Neural progenitor cell (in vitro differentiated cells): ENCODE measurements at regions not wholly inside any gene's neighbourhood (a gene's known extent, or its start where the extent isn't known, plus 50 kb on each side); places are given as distances from the start of the nearest gene placed in this dataset.

Experiments used
- DNase-seq: peaks from one replicate; pipeline ENCODE4 v3.0.0-alpha.2; 2016; ENCODE audit warnings: low spot score
- H2AFZ ChIP-seq: fragments of 200-600 bp; sonication (generic); replicated peaks from 2 replicates; pipeline ENCODE4 v1.6.1; 2016; ENCODE audit warnings: antibody characterized with exemption
- H3F3A ChIP-seq: fragments of 200-600 bp; sonication (generic); 2 replicates; pipeline ENCODE4 v1.6.1; 2016; ENCODE audit warnings: antibody characterized with exemption, low read depth
- H3K27ac ChIP-seq: fragments of 200-600 bp; sonication (generic); 2 replicates; pipeline ENCODE4 v1.5.1; 2016; ENCODE audit warnings: mild to moderate bottlenecking
- H3K27me3 ChIP-seq: fragments of 200-600 bp; sonication (generic); 2 replicates; pipeline ENCODE4 v1.6.1; 2016; ENCODE audit warnings: mild to moderate bottlenecking, moderate library complexity
- H3K36me3 ChIP-seq: fragments of 200-600 bp; sonication (generic); 2 replicates; pipeline ENCODE4 v1.5.1; 2016
- H3K4me1 ChIP-seq: fragments of 200-600 bp; sonication (generic); 2 replicates; pipeline ENCODE4 v1.6.1; 2016; ENCODE audit warnings: mixed run types
- H3K4me2 ChIP-seq: fragments of 200-600 bp; sonication (generic); 2 replicates; pipeline ENCODE4 v1.6.1; 2016
- H3K4me3 ChIP-seq: fragments of 200-600 bp; sonication (generic); 2 replicates; pipeline ENCODE4 v1.5.1; 2016
- H3K79me2 ChIP-seq: fragments of 200-600 bp; sonication (generic); 2 replicates; pipeline ENCODE4 v1.6.1; 2016; ENCODE audit warnings: low read depth
- H3K9ac ChIP-seq: fragments of 200-600 bp; sonication (generic); 2 replicates; pipeline ENCODE4 v1.6.1; 2016
- H3K9me3 ChIP-seq: fragments of 200-600 bp; sonication (generic); 2 replicates; pipeline ENCODE4 v1.5.1; 2016; ENCODE audit warnings: low read depth
- H4K20me1 ChIP-seq: fragments of 200-600 bp; sonication (generic); 2 replicates; pipeline ENCODE4 v1.6.1; 2016; ENCODE audit warnings: low read depth
- H3K27ac Mint-ChIP-seq: 3 replicates; pipeline ENCODE4 v1.8.0; 2021; ENCODE audit warnings: mixed read lengths
- H3K27me3 Mint-ChIP-seq: 2 replicates; pipeline ENCODE4 v1.8.0; 2022; ENCODE audit warnings: low read depth, mild to moderate bottlenecking, inconsistent platforms, moderate library complexity, mixed read lengths; ENCODE audit not compliant: insufficient read depth
- H3K36me3 Mint-ChIP-seq: 3 replicates; pipeline ENCODE4 v1.8.0; 2021; ENCODE audit warnings: mixed read lengths
- H3K4me1 Mint-ChIP-seq: 3 replicates; pipeline ENCODE4 v1.8.0; 2021; ENCODE audit warnings: mixed read lengths
- H3K4me3 Mint-ChIP-seq: 3 replicates; pipeline ENCODE4 v1.8.0; 2021; ENCODE audit warnings: mild to moderate bottlenecking, moderate library complexity, mixed read lengths
- H3K9me3 Mint-ChIP-seq: 3 replicates; pipeline ENCODE4 v1.8.0; 2020; ENCODE audit warnings: mixed read lengths
- CTCF ChIP-seq: fragments of 200-600 bp; sonication (generic); IDR thresholded peaks from 2 replicates; pipeline ENCODE4 v1.5.1; 2017; ENCODE audit warnings: antibody characterized with exemption, mild to moderate bottlenecking
- EZH2 ChIP-seq: fragments of 200-600 bp; sonication (generic); IDR thresholded peaks from 2 replicates; pipeline ENCODE4 v1.6.1; 2017; ENCODE audit warnings: antibody characterized with exemption, mild to moderate bottlenecking, moderate library complexity
- EZH2phosphoT487 ChIP-seq: fragments of 200-600 bp; sonication (generic); IDR thresholded peaks from 2 replicates; pipeline ENCODE4 v1.6.1; 2017; ENCODE audit warnings: antibody characterized with exemption

- H3K4me1 ChIP-seq = no peaks in the 10 kb centered on the region
These were observed 658.0 kb downstream of the TYW1 start for GRCh38 chr7:67654642-67655041.

GRCh38 chr7:67655168-67655567, 658.5 kb downstream of the TYW1 start:
- no peaks in the 10 kb centered on the region for H3K9me3 ChIP-seq
- no peak overlapping the region for H3K27ac ChIP-seq
- no peaks in the 10 kb centered on the region for H3K27me3 ChIP-seq
- Mint-ChIP-seq H3K27me3 (peaks cover 2% of the 10 kb centered on the region), H3K27ac (no peak overlapping the region), H3K4me1 (no peaks in the 10 kb centered on the region), H3K36me3 (no peaks in the 10 kb centered on the region), H3K9me3 (peaks cover 4% of the 10 kb centered on the region), H3K4me3 (no peak overlapping the region)
- H4K20me1 ChIP-seq = no peaks in the 10 kb centered on the region
- TF ChIP-seq EZH2 = no peak
- no peak for TF ChIP-seq EZH2phosphoT487
- no peak for TF ChIP-seq CTCF
- H2AFZ ChIP-seq = no peak overlapping the region
- no peaks in the 10 kb centered on the region for H3K36me3 ChIP-seq
- DNase-seq = no peak
- no peaks in the 10 kb centered on the region for H3K79me2 ChIP-seq
- H3K9ac ChIP-seq = no peak overlapping the region
- H3K4me2 ChIP-seq = no peak overlapping the region
- H3K4me3 ChIP-seq = no peak overlapping the region
- no peaks in the 10 kb centered on the region for H3K4me1 ChIP-seq
- H3F3A ChIP-seq = no peaks in the 10 kb centered on the region

More at GRCh38 chr7:67654642-67655041, 658.0 kb downstream of the TYW1 start:
- Histone ChIP-seq H3K79me2 (no peaks in the 10 kb centered on the region), H3K9me3 (no peaks in the 10 kb centered on the region), H3K4me3 (no peak overlapping the region), H4K20me1 (no peaks in the 10 kb centered on the region), H3K36me3 (no peaks in the 10 kb centered on the region), H3F3A (no peaks in the 10 kb centered on the region), H3K27ac (no peak overlapping the region), H3K4me2 (no peak overlapping the region), H2AFZ (no peak overlapping the region), H3K27me3 (no peaks in the 10 kb centered on the region), H3K9ac (no peak overlapping the region)
- no peaks in the 10 kb centered on the region for H3K36me3 Mint-ChIP-seq
- H3K4me1 Mint-ChIP-seq = no peaks in the 10 kb centered on the region
- H3K4me3 Mint-ChIP-seq = no peak overlapping the region
- peaks cover under 1% of the 10 kb centered on the region for H3K27me3 Mint-ChIP-seq
- no peak for DNase-seq
- no peak overlapping the region for H3K27ac Mint-ChIP-seq
- TF ChIP-seq EZH2phosphoT487 (no peak), EZH2 (no peak), CTCF (no peak)
- H3K9me3 Mint-ChIP-seq = peaks cover 4% of the 10 kb centered on the region

- Mint-ChIP-seq H3K4me3 (no peak overlapping the region), H3K4me1 (no peaks in the 10 kb centered on the region), H3K36me3 (no peaks in the 10 kb centered on the region), H3K9me3 (peaks cover 18% of the 10 kb centered on the region), H3K27me3 (peaks cover 2% of the 10 kb centered on the region), H3K27ac (no peak overlapping the region)
- Histone ChIP-seq H3K4me1 (no peaks in the 10 kb centered on the region), H3K9ac (no peak overlapping the region), H4K20me1 (no peaks in the 10 kb centered on the region), H3K4me3 (no peak overlapping the region), H3K36me3 (no peaks in the 10 kb centered on the region), H3F3A (no peaks in the 10 kb centered on the region), H3K4me2 (no peak overlapping the region), H3K27ac (no peak overlapping the region), H3K9me3 (no peaks in the 10 kb centered on the region), H3K27me3 (no peaks in the 10 kb centered on the region), H3K79me2 (no peaks in the 10 kb centered on the region), H2AFZ (no peak overlapping the region)
- TF ChIP-seq EZH2phosphoT487 (no peak), EZH2 (no peak), CTCF (no peak)
- DNase-seq = no peak
These were observed 662.5 kb downstream of the TYW1 start for GRCh38 chr7:67659091-67659490.
